ENCODE measurements at regions not wholly inside any gene's neighbourhood (a gene's known extent, or its start where the extent isn't known, plus 50 kb on each side); places are given as distances from the start of the nearest gene placed in this dataset.

DNA sequence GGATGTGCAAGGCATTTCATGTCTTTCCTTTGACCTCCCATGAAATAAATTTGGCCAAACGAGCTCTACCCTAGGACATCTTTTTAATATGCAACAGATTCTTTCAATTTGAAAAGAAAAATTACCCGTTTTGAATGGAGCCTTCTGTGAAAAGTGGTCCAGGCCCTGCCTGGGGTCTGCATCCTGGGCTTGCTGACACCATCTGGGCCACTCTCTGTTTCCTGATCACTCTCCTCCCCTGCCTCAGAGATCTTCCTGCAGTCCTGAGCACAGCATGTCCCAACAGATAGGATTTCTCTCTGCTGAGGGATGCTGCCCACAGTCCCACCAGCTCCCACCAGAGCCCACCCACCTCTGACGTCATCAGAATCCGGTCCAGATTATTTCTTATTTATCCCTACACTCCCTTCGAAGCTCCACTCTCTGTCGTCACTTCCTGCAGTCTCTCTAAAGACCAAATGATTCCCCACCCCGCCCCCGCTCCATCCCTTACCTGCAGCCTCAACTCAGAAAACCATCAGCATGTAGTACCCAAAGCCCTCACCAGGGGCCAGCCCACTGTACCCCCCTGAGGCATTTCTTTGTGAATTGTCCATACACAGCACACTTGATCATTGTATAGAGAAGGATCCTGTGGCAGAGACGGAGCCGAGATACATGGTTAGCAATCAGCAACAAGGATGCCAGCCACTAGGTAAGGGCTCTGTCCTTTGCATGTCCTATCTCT is 192.1 kb upstream of the MGMT start:
- no peak for DNase-seq

DNA sequence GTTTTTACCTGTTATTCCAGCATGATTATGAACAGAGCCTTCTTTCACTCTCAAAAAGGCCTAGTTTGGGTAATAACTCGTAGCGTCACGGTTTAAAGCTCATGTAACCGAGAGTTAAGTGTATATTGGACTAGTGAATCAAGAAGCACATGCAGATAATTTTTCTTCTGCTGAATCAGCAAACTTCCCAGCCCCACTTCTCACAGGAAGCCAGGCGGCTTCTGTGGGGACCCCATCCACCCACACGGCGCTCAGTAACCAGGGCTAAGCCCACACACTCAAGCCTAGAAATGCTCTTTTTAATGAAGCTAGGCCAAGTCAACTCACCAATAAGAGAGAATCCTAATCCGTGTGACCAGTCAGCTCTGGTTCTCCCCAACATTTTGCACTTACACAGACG is 191.2 kb upstream of the MGMT start:
- no peak for DNase-seq

DNA sequence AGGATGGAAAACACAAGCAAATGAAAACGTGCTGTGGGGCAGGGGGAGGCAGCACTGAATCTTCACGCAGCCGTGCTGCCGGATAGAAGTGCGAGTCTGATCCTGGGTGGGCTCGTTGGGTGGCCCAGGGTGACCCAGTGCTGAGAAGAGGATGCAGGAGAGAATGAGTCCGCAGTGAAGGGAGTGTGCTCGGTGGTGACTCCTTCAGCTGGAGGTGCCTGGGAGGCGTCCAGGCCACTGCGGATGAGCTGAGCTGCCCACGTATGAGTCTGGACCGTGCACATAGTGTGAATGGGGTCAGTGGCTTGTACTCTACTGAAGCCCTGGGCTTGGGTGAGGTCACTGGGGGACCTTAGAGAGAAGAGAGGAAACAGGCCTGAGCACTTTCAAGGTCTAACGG is 190.0 kb upstream of the MGMT start:
- DNase-seq, result no peak

DNA sequence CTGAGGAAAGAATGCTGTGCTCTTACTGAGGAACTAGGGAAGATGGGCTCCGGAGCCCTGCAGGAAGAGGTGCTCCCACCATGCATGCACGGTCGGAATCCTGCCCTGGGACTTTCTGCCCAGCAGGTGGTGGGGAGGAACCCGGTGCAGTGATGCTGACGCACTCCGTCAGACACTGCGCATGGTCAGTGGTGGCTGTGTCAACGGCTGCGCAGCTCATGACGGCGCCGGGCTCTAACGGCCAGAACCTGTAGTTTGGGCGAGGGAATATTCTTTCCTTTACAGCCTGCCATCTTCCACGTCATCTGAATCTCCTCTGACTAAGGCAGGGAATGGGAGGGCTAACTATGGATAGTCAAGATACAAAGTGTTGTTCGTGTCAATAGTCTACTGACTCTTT is 189.2 kb upstream of the MGMT start:
- DNase-seq, result no peak

DNA sequence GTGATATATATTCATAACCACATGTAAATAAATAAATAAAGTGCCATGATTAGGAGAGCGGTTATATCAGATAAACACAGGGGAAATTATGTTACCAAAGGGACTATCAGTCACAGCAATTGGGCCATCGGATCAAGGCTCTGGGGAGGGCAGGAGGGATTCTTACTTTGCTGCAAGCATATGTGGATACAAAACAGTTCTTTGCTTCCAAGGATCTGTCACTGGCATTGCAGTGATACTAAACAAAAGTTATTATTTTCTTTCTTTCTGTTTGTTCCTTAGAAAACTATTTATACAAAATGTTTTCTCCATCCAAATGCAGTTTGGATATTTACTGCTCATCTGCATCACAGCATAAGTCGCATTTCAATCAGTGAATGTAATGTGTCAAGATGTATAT is 188.4 kb upstream of the MGMT start:
- DNase-seq, result no peak

DNA sequence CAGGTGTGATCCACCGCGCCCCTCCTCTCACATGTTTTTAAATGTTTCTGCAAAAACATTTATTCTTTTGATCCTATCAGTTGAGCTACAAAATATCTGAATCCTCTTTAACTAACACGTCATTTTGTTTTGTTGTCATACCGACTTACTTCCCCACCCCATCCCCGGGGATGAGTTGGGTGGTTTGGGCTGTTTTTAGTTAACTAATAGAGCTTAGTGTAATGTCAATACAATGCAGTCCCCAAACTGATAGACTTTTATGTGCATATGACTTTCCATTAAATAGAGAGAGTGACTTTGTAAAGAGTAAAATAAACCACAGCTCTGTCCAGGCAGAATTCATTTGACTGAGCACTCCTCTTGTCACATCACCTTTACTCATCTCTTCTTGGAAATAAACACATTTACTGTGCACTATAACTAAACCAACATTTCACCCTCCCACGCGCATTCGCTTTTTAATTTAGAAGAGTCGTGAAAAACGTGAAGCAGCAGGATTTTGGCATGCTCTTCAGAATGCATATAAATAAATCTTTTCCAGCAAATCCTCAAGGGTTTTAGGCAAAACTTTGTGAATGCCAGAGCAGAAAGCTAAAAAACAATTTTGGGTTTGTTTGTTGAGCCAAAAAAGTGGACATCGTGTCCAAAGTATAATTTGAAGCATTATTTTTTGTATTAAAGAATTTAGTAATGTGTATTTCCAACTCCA is 187.4 kb upstream of the MGMT start:
- no peak for DNase-seq

DNA sequence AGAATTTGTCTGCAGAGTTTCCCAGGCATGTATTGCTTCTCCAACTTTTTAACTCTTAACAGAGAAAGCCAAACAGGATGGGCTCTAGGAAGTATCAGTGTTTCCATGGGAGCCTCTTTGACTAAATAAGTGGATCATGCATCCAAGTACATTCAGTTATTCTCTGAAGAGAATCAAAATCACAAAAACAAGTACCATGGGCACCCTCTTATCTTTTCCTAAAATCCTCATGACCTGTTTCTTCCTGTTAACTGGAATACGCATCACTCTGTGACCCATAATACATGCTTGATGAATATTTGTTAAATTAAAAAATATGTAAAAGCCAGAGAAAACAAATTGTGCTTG is 186.9 kb upstream of the MGMT start:
- no peak for DNase-seq

DNA sequence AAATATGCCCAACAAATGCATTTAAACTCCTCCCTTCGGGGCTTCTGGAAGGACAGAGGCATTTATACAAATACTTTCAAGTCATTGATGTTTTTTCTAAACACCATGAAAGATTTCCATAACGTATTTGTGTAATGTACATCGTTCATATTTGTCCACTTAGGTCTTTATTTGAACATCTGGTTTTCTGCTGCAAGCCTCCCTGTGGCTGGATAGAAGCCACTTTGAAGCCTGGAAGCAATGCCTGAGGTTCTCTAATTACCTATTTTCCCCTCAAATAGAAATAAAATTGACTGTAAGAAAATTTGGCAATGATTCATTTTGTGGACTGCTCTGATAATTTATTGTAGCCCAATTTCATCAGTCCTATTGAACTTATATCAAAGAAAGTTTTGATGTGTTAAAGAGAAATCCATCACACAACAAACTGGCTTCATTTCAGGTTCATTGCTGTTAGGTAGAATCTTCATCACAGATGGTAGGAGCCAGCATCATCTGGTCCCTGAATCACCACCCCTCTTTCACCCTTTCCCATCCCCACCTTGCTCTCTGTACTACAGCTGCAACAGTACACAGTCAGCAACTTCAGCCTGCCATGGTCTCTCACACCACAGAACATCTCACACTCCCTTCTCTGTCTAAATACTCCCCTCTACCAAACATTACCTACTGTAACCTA is 186.0 kb upstream of the MGMT start:
- DNase-seq, result no peak

DNA sequence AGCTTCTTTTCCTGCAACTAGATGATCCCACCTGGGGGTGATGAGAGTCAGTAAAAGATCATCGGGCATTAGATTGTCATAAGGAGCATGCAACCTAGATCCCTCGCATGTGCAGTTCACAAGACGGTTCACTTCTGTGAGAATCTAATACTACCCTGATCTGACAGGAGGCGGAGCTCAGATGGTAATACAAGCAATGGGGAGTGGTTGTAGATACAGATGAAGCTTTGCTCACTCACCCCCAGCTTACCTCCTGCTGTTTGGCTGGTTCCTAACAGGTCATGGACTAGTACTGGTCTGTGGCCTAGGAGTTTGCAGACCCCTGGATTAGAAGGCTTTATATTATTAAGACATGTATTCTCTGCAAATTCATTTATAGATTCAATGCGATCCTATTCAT is 181.6 kb upstream of the MGMT start:
- no peak for DNase-seq

DNA sequence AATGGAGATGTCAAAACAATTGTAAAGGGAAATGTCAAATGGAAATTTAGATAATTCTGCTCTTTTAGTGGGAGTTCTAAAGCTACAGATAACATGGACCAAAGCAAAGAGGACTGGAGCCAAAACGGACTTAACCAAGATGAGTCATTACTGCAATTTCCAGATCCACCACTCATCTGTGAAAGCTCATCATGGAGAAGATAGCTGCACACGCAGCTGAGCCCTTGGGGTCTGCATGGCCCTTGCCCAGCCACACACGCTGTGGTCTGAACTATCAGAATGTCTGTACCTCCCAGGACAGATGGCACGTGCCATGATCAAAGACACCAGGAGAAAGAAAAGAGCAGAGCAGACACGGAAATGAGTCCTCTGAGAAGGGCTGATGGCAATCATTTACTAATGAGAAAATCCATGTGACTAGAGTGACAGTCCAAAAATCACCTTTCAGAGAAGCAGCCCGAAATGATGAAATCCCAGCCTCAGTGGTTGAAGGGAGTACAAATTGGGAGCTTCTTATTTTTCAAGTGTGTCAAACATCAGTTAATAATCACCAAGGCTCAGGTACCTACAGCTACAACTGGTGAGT is 177.9 kb upstream of the MGMT start:
- DNase-seq, result no peak

DNA sequence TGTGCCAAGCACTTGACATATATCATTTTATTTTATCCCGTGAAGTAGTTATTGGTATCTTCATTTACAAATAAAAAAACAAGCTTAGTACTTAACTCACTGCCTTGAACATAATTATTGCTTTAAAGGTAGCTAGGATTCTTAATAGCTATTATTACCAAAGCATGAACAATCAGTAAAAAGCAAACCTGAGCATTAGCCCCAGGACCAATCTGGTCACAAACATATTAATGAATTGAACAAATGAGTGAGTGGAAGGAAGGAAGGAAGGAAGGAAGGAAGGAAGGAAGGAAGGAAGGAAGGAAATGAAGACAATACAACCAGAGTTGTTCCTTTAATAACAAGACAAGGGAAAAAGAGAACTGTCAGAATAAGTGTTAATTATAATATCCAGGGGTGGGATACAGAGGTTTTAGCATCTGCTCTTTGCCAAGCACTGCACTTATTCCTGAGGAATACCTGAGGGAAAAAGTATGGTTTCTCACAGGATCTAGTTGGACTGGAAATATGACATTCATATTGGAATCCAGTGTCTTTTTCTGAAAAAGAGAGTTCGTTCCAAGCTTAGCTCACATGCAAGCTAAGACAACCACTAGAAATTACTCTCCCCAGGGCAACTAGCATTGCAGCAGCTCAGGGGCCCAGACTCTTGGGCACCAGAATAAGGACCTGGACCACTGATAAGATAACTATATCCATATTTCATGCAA is 172.9 kb upstream of the MGMT start:
- DNase-seq, result no peak

DNA sequence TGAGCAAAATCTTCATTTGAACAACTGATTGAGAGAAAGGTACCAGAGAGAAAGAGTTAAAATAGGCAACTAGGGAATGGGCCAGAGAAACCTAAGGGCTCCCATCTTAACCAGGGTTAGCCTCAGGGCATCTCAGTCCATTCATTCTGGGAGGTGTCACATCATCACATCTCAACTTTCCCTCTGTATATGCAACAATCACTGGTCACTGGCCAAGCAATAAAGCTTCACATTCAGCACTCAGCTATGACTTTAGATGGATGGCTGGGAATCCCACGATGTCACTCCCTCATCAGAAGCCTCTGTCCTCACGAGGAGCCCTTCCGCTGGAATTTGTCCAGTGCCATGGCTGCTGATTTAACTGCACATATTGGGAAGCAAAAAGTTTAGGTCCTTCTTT is 172.1 kb upstream of the MGMT start:
- no peak for DNase-seq

DNA sequence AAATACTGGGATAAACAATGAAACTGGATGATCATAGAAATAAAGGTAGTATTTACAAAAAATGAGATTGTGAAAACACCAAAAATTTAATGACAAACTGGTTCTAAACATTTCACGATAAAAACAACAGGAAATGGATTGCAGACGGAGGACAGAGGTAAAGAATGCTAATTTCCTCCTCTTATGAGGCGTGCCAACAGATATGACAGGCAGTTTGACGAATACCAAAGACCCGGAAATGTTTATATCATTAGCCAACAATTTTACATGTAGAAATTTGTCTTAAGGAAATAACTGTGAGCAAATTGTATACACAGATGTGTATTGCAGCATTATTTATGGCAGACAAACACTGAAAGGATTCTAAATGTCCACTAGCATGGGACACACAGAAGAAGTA is 162.0 kb upstream of the MGMT start:
- no peak for DNase-seq

DNA sequence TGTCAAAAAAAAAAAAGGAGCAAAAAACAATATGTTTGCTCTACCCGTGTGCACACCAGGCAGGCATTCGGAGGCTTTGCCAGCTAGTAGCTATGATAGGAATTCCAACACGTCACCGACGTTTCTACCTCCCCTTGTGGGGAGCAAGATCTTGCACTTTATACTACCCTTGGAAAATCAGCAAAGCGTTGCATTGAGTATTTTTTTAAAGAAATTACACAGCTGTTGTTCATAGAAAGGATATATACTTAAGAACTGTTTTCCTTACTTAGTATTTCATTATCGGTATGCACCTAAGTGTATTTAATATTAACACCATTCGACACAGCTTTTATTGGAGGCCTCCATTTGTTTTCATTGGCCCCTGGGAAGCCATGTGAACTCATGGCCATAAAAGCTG is 159.9 kb upstream of the MGMT start:
- DNase-seq, result no peak

DNA sequence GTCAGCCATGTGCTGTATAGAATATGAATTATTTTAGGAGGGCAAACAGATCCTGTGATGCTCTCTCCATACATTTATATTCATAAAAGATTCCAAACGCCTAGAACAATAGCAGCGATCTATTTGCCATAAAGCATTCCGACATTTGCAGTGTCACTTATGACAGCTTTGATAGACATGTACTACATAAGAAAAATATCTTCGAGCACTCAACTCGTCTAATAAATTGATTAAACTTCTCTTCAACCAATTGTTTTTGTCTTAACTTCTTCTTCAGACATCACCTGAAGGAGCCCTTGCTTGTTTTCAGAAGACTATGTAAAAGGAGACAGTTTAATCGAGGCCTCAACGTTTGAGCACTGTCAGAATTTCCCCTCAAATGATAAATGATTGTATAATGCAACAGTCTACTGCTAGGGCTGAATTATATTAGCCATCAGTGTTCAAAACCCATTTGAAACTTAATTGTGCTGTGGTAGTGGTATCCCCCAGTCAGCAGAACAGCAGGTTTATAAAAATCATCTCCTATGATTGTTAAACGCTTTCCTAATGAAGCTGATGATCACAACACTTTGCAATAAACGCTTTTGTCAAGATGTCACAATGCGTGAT is 158.0 kb upstream of the MGMT start:
- no peak for DNase-seq

DNA sequence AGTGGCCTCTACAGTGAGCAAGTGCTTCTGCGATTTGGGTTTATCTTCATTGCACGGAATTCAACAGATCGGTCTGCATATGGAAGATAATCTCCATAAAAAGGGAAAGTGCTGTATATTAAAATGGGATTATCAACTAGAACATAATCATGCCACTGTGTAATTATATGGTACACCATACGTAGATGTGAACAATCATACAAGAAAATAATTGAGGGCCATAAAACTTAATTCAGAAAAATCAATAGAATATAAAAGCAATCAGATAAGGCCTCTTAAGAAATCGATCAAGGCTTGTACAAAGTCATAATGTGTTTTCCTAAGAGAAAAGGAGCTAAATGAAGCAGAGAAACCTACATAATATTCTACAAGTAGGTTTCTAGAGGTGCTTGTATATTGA is 157.5 kb upstream of the MGMT start:
- no peak for DNase-seq

DNA sequence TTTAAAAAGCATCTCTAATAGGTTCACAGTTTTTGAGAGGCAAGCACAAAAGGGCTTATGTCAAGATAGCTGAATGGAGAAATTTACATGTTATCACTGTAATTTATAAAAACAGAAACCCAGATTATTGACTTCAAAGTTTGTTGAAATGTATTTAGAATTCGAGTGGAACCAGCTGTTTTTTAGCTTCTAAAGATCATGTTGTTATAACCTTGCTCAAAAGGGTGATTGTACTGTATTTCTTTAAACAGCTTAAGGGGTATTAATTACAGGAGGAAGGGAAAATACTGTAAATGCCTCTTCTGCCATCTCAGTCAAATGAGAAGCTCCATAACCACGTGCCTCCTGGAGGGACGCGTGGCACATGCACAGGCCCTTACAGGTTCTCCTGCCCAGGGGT is 156.2 kb upstream of the MGMT start:
- DNase-seq, result no peak

DNA sequence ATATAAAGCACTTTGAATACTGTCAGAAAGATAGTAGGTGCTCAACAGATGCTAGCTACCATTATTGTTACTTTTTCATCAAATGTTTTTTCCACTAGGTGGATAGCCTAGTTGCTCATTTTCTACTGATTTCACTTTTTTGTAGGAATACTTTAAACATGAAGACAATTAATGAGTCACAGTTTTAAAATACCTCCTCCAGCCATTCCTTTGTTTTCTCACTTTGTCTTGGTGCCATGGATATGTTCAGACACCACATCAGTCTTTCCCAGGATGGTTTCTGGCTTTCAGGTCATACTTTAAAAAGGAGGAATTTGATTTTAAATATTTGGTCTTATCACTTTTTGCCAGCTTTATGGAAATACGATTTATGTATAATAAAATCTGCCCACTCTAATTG is 147.1 kb upstream of the MGMT start:
- DNase-seq, result no peak

DNA sequence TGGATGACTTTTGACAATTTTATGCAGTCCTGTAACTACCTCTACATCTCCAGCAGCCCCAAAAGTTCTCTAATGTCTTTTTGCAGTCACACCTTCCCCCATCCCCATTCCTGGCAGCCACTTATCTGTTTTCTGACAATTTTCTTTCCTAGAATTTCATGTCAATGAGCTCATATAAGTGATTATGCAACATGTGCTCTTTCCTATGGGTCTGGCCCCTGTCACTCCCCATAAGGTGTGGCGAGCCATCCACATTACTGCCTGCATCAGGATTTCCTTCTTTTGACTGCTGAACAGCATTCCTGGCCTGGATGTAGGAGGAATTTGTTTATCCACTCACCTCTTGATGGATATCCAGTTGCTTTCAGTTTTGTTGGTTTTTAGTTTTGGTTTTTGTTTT is 146.7 kb upstream of the MGMT start:
- DNase-seq, result no peak

DNA sequence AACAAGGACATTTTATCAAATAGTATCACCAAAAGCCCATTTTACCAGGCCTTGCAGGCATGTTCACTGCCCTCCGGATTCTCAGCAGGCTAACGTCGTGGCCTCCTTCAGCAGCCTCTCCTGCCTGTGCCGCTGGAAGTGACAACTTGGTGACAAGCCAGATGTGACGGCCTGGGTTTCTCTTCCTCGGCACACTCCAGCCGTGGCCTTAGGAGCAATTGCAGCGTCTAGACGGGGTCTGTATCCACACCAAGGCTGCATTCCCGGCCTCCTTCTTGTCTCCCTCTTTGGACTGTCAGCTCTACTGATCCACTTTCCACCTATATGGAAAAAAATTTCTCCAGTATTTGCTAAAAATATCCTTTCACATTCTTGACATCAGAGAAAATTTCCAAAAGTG is 145.3 kb upstream of the MGMT start:
- DNase-seq, result no peak

DNA sequence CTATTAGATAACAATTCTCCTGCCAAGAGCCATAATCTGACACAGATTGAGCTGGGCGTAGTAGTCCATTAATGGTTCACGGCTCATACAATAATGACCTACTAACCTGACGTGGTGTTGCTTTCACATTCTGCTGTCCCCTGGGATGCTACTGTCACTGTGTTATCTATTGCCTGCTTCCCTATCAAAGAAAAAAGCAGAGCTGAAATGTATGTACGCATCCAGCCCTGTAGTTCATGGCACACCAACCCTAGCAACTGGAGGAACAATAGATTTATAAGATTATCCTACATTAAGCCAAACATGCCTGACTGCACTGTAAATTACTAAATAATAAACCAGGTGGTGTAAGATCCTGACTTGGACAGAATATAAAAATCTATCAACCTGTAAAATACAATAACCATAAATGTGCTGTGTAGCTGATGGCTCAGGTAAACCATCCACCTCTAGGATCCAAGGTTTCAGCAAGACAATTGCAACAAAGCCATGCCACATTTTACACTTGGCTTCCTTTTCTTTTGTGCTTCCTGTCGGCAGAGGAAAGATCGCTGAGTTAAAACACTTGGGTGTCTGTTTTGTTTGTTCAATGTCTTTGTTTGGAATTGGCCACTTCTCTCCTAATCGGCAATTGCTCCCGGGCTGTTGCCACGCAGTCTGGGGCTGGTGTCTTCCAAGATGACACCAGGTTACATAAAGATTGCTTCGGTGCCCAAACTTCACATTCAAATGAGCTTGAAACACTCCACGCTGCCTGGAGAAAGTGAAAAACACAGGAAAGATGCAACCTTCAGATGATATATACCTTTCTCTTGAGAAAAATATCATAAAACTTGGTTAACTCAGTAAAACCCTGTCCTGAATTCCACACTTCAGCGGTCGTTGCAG is 143.9 kb upstream of the MGMT start:
- no peak for DNase-seq

DNA sequence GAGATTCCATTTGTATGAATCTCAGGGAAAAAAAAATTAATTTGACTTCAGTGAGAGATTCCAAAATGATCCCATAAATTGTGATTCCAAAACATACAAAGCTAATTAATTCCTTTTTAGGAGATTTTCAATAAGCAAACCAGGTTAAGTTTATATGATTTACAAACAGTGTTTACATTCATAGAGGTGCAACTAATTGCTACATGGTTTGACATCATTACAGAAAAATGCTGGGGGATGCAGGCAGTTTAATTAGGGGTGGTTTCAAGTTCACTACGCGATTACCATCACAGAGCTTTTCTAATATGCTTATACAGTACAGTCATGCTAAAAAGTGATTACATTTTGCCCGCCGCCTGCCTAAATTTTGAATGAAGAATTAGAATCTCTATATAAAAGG is 143.2 kb upstream of the MGMT start:
- DNase-seq, result no peak
